Testis (tissue), 2 donors: ENCODE measurements at regions not wholly inside any gene's neighbourhood (a gene's known extent, or its start where the extent isn't known, plus 50 kb on each side); places are given as distances from the start of the nearest gene placed in this dataset.
"Not testable (repeated sequence)": the region's sequence is repeated elsewhere in the genome, so short reads cannot be mapped to it uniquely, and the experiment has no call there.

ENCODE experiments used
- DNase-seq: peaks from one replicate; pipeline ENCODE4 v3.0.0-alpha.2; 2019
- H3K27ac ChIP-seq, 2 donors: fragments of 200-600 bp; sonication (generic); one replicate each; pipeline ENCODE4 v1.5.1; 2019
- H3K27me3 ChIP-seq: fragments of 200-600 bp; sonication (generic); one replicate; pipeline ENCODE4 v1.5.1; 2019
- H3K36me3 ChIP-seq: fragments of 200-600 bp; sonication (generic); one replicate; pipeline ENCODE4 v1.5.1; 2017; ENCODE audit warnings: low read depth; ENCODE audit errors: missing control alignments
- H3K4me1 ChIP-seq: fragments of 200-600 bp; sonication (generic); one replicate; pipeline ENCODE4 v1.5.1; 2019
- H3K4me3 ChIP-seq, 2 donors: fragments of 200-600 bp; sonication (generic); one replicate each; pipeline ENCODE4 v1.5.1; 2017 to 2019
- H3K9me3 ChIP-seq: fragments of 200-600 bp; sonication (generic); one replicate; pipeline ENCODE4 v1.5.1; 2017
- CTCF ChIP-seq, 3 experiments: fragments of 450-650 bp in 2 of 3; fragments of 200-600 bp in 1 of 3; sonication (generic) in 1 of 3; IDR thresholded peaks; one replicate each; pipeline ENCODE4 v1.5.1; 2016 to 2019; ENCODE audit warnings: antibody characterized with exemption in 3 of 3, mild to moderate bottlenecking in 2 of 3, moderate library complexity in 1 of 3
- POLR2A ChIP-seq: fragments of 450-650 bp; IDR thresholded peaks from one replicate; pipeline ENCODE4 v1.6.1; 2017; ENCODE audit warnings: antibody characterized with exemption, mild to moderate bottlenecking, moderate library complexity
- WGBS, 2 donors: methylation state at CpG; one replicate each; pipeline ENCODE4 v1.1.5; 2018; 5-methylcytosine and 5-hydroxymethylcytosine counted together
- intact Hi-C: fragments of 100-400 bp; cut with DNase I; formaldehyde crosslinking; loops from one replicate; pipeline ENCODE4 v1.15.1; 2023; ENCODE audit warnings: low total_unique reads

- intact Hi-C loops: no loop called here
- no peak overlapping the region for H3K4me3 ChIP-seq
- DNase-seq: no peak
- H3K36me3 ChIP-seq: no peaks in the 10 kb centered on the region
- WGBS, 2 donors: 91% methylated on average over 3 of the region's 3 CpGs
- H3K9me3 ChIP-seq: no peaks in the 10 kb centered on the region
- no peaks in the 10 kb centered on the region for H3K27me3 ChIP-seq
- H3K27ac ChIP-seq: no peak overlapping the region
- no peak for TF ChIP-seq POLR2A
- no peaks in the 10 kb centered on the region for H3K4me1 ChIP-seq
Measured at GRCh38 chr13:93038187-93038586, 188.4 kb upstream of the GPC6 start.

GRCh38 chr13:93039131-93039530, 187.5 kb upstream of the GPC6 start:
- Histone ChIP-seq H3K27me3 (no peaks in the 10 kb centered on the region), H3K27ac (no peak overlapping the region), H3K4me1 (no peaks in the 10 kb centered on the region), H3K9me3 (no peaks in the 10 kb centered on the region), H3K36me3 (no peaks in the 10 kb centered on the region), H3K4me3 (no peak overlapping the region)
- TF ChIP-seq POLR2A (no peak), CTCF (IDR thresholded peaks at IDR 0.05) (no peak)
- intact Hi-C loops: no loop called here
- 85 to 87% methylated on average over 4 of the region's 4 CpGs for WGBS, 2 donors
- DNase-seq: no peak

- H3K36me3 ChIP-seq, H3K9me3 ChIP-seq, H3K4me3 ChIP-seq, intact Hi-C loops, H3K27ac ChIP-seq, H3K27me3 ChIP-seq, H3K4me1 ChIP-seq, DNase-seq: not testable (repeated sequence)
- WGBS, 2 donors: 85 to 95% methylated on average over 4 of the region's 4 CpGs
Measured at GRCh38 chr13:93041566-93041965, 185.0 kb upstream of the GPC6 start.

- H3K4me3 ChIP-seq: no peak overlapping the region
- no peak overlapping the region for H3K27ac ChIP-seq
- H3K36me3 ChIP-seq: no peaks in the 10 kb centered on the region
- intact Hi-C loops: no loop called here
- H3K27me3 ChIP-seq: no peaks in the 10 kb centered on the region
- H3K9me3 ChIP-seq: no peaks in the 10 kb centered on the region
- no peaks in the 10 kb centered on the region for H3K4me1 ChIP-seq
- 92 to 97% methylated on average over 1 of the region's 1 CpG for WGBS, 2 donors
- TF ChIP-seq POLR2A: no peak
- no peak for TF ChIP-seq CTCF (IDR thresholded peaks at IDR 0.05)
- DNase-seq: no peak
Measured at GRCh38 chr13:93045836-93046235, 180.8 kb upstream of the GPC6 start.

GRCh38 chr13:93055233-93055632, 171.4 kb upstream of the GPC6 start:
- H3K27me3 ChIP-seq: no peaks in the 10 kb centered on the region
- no peaks in the 10 kb centered on the region for H3K36me3 ChIP-seq
- 73 to 82% methylated on average over 2 of the region's 2 CpGs for WGBS, 2 donors
- no peaks in the 10 kb centered on the region for H3K9me3 ChIP-seq
- no peak for TF ChIP-seq CTCF (IDR thresholded peaks at IDR 0.05)
- DNase-seq: no peak
- H3K27ac ChIP-seq: no peak overlapping the region
- H3K4me1 ChIP-seq: no peaks in the 10 kb centered on the region
- intact Hi-C loops: no loop called here
- H3K4me3 ChIP-seq: no peak overlapping the region

- H3K4me3 ChIP-seq: no peak overlapping the region
- DNase-seq: no peak
- H3K9me3 ChIP-seq: no peaks in the 10 kb centered on the region
- intact Hi-C loops: no loop called here
- H3K27me3 ChIP-seq: no peaks in the 10 kb centered on the region
- no peaks in the 10 kb centered on the region for H3K4me1 ChIP-seq
- no peak overlapping the region for H3K27ac ChIP-seq
- 70 to 89% methylated on average over 1 of the region's 1 CpG for WGBS, 2 donors
- TF ChIP-seq POLR2A (no peak), CTCF (IDR thresholded peaks at IDR 0.05) (no peak)
- H3K36me3 ChIP-seq: no peaks in the 10 kb centered on the region
Measured at GRCh38 chr13:93058301-93058700, 168.3 kb upstream of the GPC6 start.
